ENCODE measurements at regions not wholly inside any gene's neighbourhood (a gene's known extent, or its start where the extent isn't known, plus 50 kb on each side); places are given as distances from the start of the nearest gene placed in this dataset.
"Not testable (repeated sequence)": the region's sequence is repeated elsewhere in the genome, so short reads cannot be mapped to it uniquely, and the experiment has no call there.

DNA sequence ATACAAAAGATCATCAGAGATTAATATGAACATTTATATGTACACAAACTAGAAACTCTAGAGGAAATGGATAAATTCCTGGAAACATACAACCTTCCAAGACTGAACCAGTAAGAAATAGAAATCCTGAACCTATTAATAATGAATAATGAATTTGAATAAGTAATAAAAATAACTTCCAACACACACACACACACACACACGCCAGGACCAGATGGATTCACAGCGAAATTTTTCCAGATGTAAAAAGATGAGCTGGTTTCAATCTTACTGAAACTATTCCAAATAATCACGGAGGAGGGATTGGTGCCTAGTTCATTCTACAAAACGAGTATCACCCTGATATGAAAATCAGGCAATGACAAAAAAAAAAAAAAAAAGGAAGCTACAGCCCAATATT lies 1095.0 kb downstream of the FAT4 start:
- no peak for DNase-seq
- WGBS, 2 donors = 70 to 82% methylated on average over 4 of the region's 4 CpGs
- no peaks in the 10 kb centered on the region for H3K27me3 ChIP-seq
- H3K9me3 ChIP-seq = peaks cover 0 to 3% (median 0%) of the 10 kb centered on the region in 4 donors
- intact Hi-C loops (cut with DNase I) = no loop called here
- H3K27ac ChIP-seq = no peak overlapping the region
- no peaks in the 10 kb centered on the region for H3K4me1 ChIP-seq
- H3K36me3 ChIP-seq = no peaks in the 10 kb centered on the region
- TF ChIP-seq CTCF (IDR thresholded peaks at IDR 0.05) (no peak), EP300 (IDR thresholded peaks at IDR 0.05) (no peak), POLR2A (IDR thresholded peaks at IDR 0.05) (no peak), POLR2AphosphoS5 (IDR thresholded peaks at IDR 0.05) (no peak)
- H3K4me3 ChIP-seq = no peak overlapping the region

GRCh38 chr4:126411047-126411446 lies 1096.3 kb downstream of the FAT4 start:
- intact Hi-C loops (cut with DNase I) = no loop called here
- Histone ChIP-seq H3K27me3 (no peaks in the 10 kb centered on the region), H3K36me3 (no peaks in the 10 kb centered on the region), H3K4me3 (no peak overlapping the region), H3K27ac (no peak overlapping the region), H3K4me1 (no peaks in the 10 kb centered on the region), H3K9me3 (peaks cover 0 to 3% (median 0%) of the 10 kb centered on the region in 4 donors)
- WGBS, 2 donors = 85 to 88% methylated on average over 2 of the region's 2 CpGs
- no peak for DNase-seq
- TF ChIP-seq POLR2AphosphoS5 (IDR thresholded peaks at IDR 0.05) = no peak
- no peak for TF ChIP-seq CTCF (IDR thresholded peaks at IDR 0.05)
- no peak for TF ChIP-seq POLR2A (IDR thresholded peaks at IDR 0.05)
- TF ChIP-seq EP300 (IDR thresholded peaks at IDR 0.05) = no peak

GRCh38 chr4:126412310-126412709 lies 1097.6 kb downstream of the FAT4 start:
- H3K27me3 ChIP-seq; H3K9me3 ChIP-seq; DNase-seq; H3K4me1 ChIP-seq; H3K36me3 ChIP-seq; intact Hi-C loops (cut with DNase I); H3K4me3 ChIP-seq; H3K27ac ChIP-seq: not testable (repeated sequence)
- 91 to 95% methylated on average over 1 of the region's 1 CpG for WGBS, 2 donors

- DNase-seq = no peak
- Histone ChIP-seq H3K36me3 (no peaks in the 10 kb centered on the region), H3K27ac (no peak overlapping the region), H3K4me3 (no peak overlapping the region), H3K27me3 (no peaks in the 10 kb centered on the region), H3K4me1 (no peaks in the 10 kb centered on the region), H3K9me3 (peaks cover 0 to 5% (median 1%) of the 10 kb centered on the region in 4 donors)
- no peak for TF ChIP-seq POLR2A (IDR thresholded peaks at IDR 0.05)
- no peak for TF ChIP-seq EP300 (IDR thresholded peaks at IDR 0.05)
- TF ChIP-seq POLR2AphosphoS5 (IDR thresholded peaks at IDR 0.05) = no peak
- TF ChIP-seq CTCF (IDR thresholded peaks at IDR 0.05) = no peak
- 80 to 81% methylated on average over 3 of the region's 3 CpGs for WGBS, 2 donors
- intact Hi-C loops (cut with DNase I) = no loop called here
These were observed 1100.0 kb downstream of the FAT4 start for GRCh38 chr4:126414741-126415140.

DNA sequence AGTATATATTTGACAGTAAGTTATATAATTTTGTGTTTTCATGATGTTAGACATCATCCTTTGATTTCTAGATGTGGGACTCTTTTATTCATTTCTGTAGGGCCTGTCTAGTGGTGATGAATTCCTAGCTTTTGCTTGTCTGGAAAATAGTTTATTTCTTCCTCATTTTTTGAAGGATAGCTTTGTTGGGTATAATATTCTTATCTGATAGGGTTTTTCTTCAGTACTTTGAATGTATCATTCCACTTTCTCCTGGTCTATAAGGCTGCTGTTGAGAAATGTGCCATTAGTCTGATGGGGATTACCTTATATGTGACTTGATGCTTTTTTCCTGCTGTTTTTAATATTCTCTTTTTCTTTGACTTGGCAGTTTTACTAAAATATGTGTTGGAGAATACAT lies 1104.5 kb downstream of the FAT4 start:
- peaks cover 0 to 10% (median 4%) of the 10 kb centered on the region in 4 donors for H3K9me3 ChIP-seq
- no peak for TF ChIP-seq EP300 (IDR thresholded peaks at IDR 0.05)
- TF ChIP-seq POLR2A (IDR thresholded peaks at IDR 0.05) = no peak
- TF ChIP-seq CTCF (IDR thresholded peaks at IDR 0.05) = no peak
- TF ChIP-seq POLR2AphosphoS5 (IDR thresholded peaks at IDR 0.05) = no peak
- H3K4me3 ChIP-seq = no peak overlapping the region
- no peak overlapping the region for H3K27ac ChIP-seq
- H3K4me1 ChIP-seq = no peaks in the 10 kb centered on the region
- H3K27me3 ChIP-seq = no peaks in the 10 kb centered on the region
- no peaks in the 10 kb centered on the region for H3K36me3 ChIP-seq
- intact Hi-C loops (cut with DNase I) = no loop called here
- no peak for DNase-seq
